ENCODE measurements at regions not wholly inside any gene's neighbourhood (a gene's known extent, or its start where the extent isn't known, plus 50 kb on each side); places are given as distances from the start of the nearest gene placed in this dataset.

DNA sequence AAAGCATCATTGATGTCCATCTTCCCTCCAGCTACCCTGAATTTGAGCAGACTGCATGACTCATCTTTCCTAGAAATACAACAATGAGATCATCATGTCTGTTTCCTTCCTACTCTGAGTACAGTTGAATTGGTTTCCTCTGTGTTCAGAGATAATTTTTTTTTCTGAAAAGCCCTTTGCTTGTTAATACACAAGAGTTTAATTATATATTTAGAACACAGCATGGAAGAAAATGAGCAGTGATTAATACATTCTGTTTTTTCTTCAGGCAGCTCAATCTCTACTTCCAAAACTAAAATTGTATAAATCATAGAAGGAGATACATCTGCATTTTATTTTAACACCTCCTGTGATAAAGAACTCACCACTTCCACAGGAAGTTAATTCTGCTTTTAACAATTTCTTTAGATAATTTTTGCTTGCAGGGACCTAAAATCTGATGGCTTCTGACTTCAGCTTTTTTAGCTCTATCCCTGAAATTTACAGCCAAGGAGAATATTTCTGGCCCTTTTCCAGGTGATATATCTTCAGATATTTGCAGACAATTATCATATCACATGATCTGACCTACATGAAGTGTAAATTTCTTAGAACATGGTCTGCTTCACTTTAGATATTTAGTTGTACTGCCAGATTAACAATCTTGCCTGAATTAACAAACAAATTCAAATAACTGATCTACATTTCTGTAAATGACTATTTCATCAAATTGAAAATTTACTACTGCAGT is 249.0 kb downstream of the TRIB2 start:
- no peak overlapping the region for H3K27ac ChIP-seq (ENCODE audit: low read length in 2 of 2)
- no peak for ATAC-seq (ENCODE audit: low read depth)
- no peaks in the 10 kb centered on the region for H3K4me1 Mint-ChIP-seq
- H4K20me1 ChIP-seq (ENCODE audit: control insufficient read depth, insufficient read depth, low read length, poor library complexity, severe bottlenecking): no peaks in the 10 kb centered on the region
- H3K79me2 ChIP-seq (ENCODE audit: control insufficient read depth, insufficient read depth, low read length): no peaks in the 10 kb centered on the region
- H3K4me2 ChIP-seq (replicated peaks; ENCODE audit: low read depth, low read length, poor library complexity, severe bottlenecking): no peak overlapping the region
- H3K9me3 Mint-ChIP-seq (ENCODE audit: insufficient read depth): no peaks in the 10 kb centered on the region
- H3K9me3 ChIP-seq (ENCODE audit: control extremely low read depth in 1 of 3, control insufficient read depth in 2 of 3, insufficient read depth in 1 of 3, low read length in 2 of 3): no peaks in the 10 kb centered on the region
- H3K36me3 ChIP-seq (replicated peaks in 1 of 2; ENCODE audit: control extremely low read depth in 1 of 2, control insufficient read depth in 1 of 2, extremely low read depth in 1 of 2, insufficient read depth in 2 of 2, low read length in 1 of 2): no peaks in the 10 kb centered on the region
- intact Hi-C loops (cut with micrococcal nuclease): no loop called here
- TF ChIP-seq CTCF (IDR thresholded peaks at IDR 0.05): no peak
- no peak for TF ChIP-seq EZH2 (IDR thresholded peaks at IDR 0.05; ENCODE audit: borderline replicate concordance, insufficient read depth, low read depth, low read length, poor library complexity, severe bottlenecking)
- no peak overlapping the region for H3K4me3 ChIP-seq (ENCODE audit: control extremely low read depth in 1 of 5, extremely low read depth in 1 of 5, insufficient read depth in 1 of 5, low read depth in 2 of 5, low read length in 4 of 5)
- peaks cover 0 to 7% (median 4%) of the 10 kb centered on the region in 4 experiments for H3K27me3 ChIP-seq (replicated peaks in 1 of 4; ENCODE audit: control extremely low read depth in 1 of 4, control insufficient read depth in 3 of 4, insufficient read depth in 4 of 4, low read length in 3 of 4)
- no peaks in the 10 kb centered on the region for H3K4me1 ChIP-seq (ENCODE audit: control insufficient read depth in 2 of 2, insufficient read depth in 2 of 2, low read length in 2 of 2)
- ChIA-PET CTCF (no interaction called here), POLR2A (interaction anchor here (0.7 kb wide), 1 partner anchor 1582 kb away, joined by 3 read pairs; no protein-coding TSS in a partner anchor)
- no peak overlapping the region for H3K27ac Mint-ChIP-seq
- H3K27me3 Mint-ChIP-seq: peaks cover 43% of the 10 kb centered on the region
- no peak for DNase-seq
- H3K4me3 Mint-ChIP-seq: no peak overlapping the region
- H3K9ac ChIP-seq (ENCODE audit: low read length): no peak overlapping the region
- no peak overlapping the region for H2AFZ ChIP-seq (ENCODE audit: insufficient read depth, low read depth, low read length, poor library complexity, severe bottlenecking)

GRCh38 chr2:12967804-12968203 is 251.1 kb downstream of the TRIB2 start:
- peaks cover 43% of the 10 kb centered on the region for H3K27me3 Mint-ChIP-seq
- no peak overlapping the region for H3K9ac ChIP-seq (ENCODE audit: low read length)
- H3K4me1 ChIP-seq (ENCODE audit: control insufficient read depth in 2 of 2, insufficient read depth in 2 of 2, low read length in 2 of 2): no peaks in the 10 kb centered on the region
- H3K36me3 ChIP-seq (replicated peaks in 1 of 2; ENCODE audit: control extremely low read depth in 1 of 2, control insufficient read depth in 1 of 2, extremely low read depth in 1 of 2, insufficient read depth in 2 of 2, low read length in 1 of 2): no peaks in the 10 kb centered on the region
- peaks cover 0 to 1% (median 0%) of the 10 kb centered on the region in 3 donors for H3K9me3 ChIP-seq (ENCODE audit: control extremely low read depth in 1 of 3, control insufficient read depth in 2 of 3, insufficient read depth in 1 of 3, low read length in 2 of 3)
- intact Hi-C loops (cut with micrococcal nuclease): no loop called here
- no peak overlapping the region for H3K27ac ChIP-seq (ENCODE audit: low read length in 2 of 2)
- no peak overlapping the region for H3K27ac Mint-ChIP-seq
- H3K27me3 ChIP-seq (replicated peaks in 1 of 4; ENCODE audit: control extremely low read depth in 1 of 4, control insufficient read depth in 3 of 4, insufficient read depth in 4 of 4, low read length in 3 of 4): peaks cover 0 to 7% (median 4%) of the 10 kb centered on the region in 4 experiments
- TF ChIP-seq EZH2 (IDR thresholded peaks at IDR 0.05; ENCODE audit: borderline replicate concordance, insufficient read depth, low read depth, low read length, poor library complexity, severe bottlenecking): no peak
- no peak for TF ChIP-seq CTCF (IDR thresholded peaks at IDR 0.05)
- no peaks in the 10 kb centered on the region for H3K4me1 Mint-ChIP-seq
- H3K4me3 Mint-ChIP-seq: no peak overlapping the region
- peaks cover 5% of the 10 kb centered on the region for H3K9me3 Mint-ChIP-seq (ENCODE audit: insufficient read depth)
- POLR2A ChIA-PET: no interaction called here
- H4K20me1 ChIP-seq (ENCODE audit: control insufficient read depth, insufficient read depth, low read length, poor library complexity, severe bottlenecking): no peaks in the 10 kb centered on the region
- no peak for ATAC-seq (ENCODE audit: low read depth)
- WGBS (ENCODE audit: insufficient coverage): 100% methylated on average over 1 of the region's 1 CpG
- no peak overlapping the region for H3K4me2 ChIP-seq (replicated peaks; ENCODE audit: low read depth, low read length, poor library complexity, severe bottlenecking)
- no peak overlapping the region for H2AFZ ChIP-seq (ENCODE audit: insufficient read depth, low read depth, low read length, poor library complexity, severe bottlenecking)
- CTCF ChIA-PET: interaction anchor here (0.9 kb wide), 1 partner anchor 9 kb away, joined by 3 read pairs; no protein-coding TSS in a partner anchor
- DNase-seq: no peak
- H3K79me2 ChIP-seq (ENCODE audit: control insufficient read depth, insufficient read depth, low read length): no peaks in the 10 kb centered on the region
- no peak overlapping the region for H3K4me3 ChIP-seq (ENCODE audit: control extremely low read depth in 1 of 5, extremely low read depth in 1 of 5, insufficient read depth in 1 of 5, low read depth in 2 of 5, low read length in 4 of 5)

Data from B cell (primary cell).